Hepatocyte (in vitro differentiated cells): ENCODE measurements at regions not wholly inside any gene's neighbourhood (a gene's known extent, or its start where the extent isn't known, plus 50 kb on each side); places are given as distances from the start of the nearest gene placed in this dataset.
"Not testable (repeated sequence)": the region's sequence is repeated elsewhere in the genome, so short reads cannot be mapped to it uniquely, and the experiment has no call there.

ENCODE experiments used
- CTCF ChIP-seq: fragments of 200-600 bp; sonication (generic); IDR thresholded peaks from 2 replicates; pipeline ENCODE4 v1.5.1; 2016; ENCODE audit warnings: antibody characterized with exemption, mild to moderate bottlenecking; ENCODE audit not compliant: poor library complexity
- EZH2phosphoT487 ChIP-seq: fragments of 200-600 bp; sonication (generic); IDR thresholded peaks from one replicate; pipeline ENCODE4 v1.6.1; 2018; ENCODE audit warnings: antibody characterized with exemption, mild to moderate bottlenecking, low read depth, moderate library complexity; ENCODE audit not compliant: unreplicated experiment, severe bottlenecking

GRCh38 chr1:149307640-149308039 is 167.2 kb upstream of the NBPF19 start:
- not testable (repeated sequence) for TF ChIP-seq CTCF, EZH2phosphoT487
